GM21723 (cell line): ENCODE measurements at regions not wholly inside any gene's neighbourhood (a gene's known extent, or its start where the extent isn't known, plus 50 kb on each side); places are given as distances from the start of the nearest gene placed in this dataset.
"Not testable (repeated sequence)": the region's sequence is repeated elsewhere in the genome, so short reads cannot be mapped to it uniquely, and the experiment has no call there.

ENCODE experiments used
- ATAC-seq: cut with Tn5 transposase; IDR thresholded peaks from one replicate; pipeline ENCODE4 v1.9.1; 2021; ENCODE audit warnings: mild to moderate bottlenecking, moderate library complexity; ENCODE audit not compliant: unreplicated experiment

- ATAC-seq: no peak
Measured at GRCh38 chr7:46080595-46081159, 159.6 kb upstream of the IGFBP3 start.

DNA sequence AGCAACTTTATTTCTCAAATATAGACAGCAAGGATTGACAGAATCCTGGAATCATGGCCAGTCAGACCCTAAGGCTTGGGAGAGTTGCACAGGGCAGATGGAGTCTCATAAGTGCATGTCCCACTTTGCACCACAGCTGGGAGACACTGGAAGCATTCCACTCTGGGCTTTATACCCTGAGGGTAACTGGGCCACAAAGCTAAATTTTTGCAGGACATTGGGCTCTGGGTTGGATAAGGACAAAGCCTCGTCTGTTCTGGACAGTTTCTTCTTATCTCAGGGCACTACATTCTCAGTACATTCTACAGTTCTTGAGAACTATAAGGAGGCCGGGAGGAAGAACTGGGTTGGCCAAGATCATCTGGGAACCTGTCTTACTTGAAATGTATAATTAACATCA, 158.3 kb upstream of the IGFBP3 start:
- ATAC-seq: no peak

DNA sequence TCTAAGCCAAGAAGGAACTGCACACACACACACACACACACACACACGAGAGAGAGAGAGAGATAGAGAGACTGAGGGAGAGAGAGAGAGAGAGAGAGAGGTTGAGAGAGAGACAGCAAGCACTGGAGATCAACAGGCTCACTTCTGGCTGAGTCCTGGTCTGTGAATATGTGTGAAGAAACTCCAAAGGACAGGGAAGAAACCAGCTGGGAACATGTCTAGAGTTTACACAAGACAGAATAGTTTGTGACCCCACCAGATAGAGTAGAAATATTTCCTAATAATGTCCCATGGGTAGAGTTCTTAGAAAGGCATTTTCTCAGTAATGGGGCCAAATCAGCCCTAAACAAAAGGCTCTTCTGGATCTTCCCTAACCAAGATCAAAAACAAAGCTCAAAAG, 155.5 kb upstream of the IGFBP3 start:
- no peak for ATAC-seq

DNA sequence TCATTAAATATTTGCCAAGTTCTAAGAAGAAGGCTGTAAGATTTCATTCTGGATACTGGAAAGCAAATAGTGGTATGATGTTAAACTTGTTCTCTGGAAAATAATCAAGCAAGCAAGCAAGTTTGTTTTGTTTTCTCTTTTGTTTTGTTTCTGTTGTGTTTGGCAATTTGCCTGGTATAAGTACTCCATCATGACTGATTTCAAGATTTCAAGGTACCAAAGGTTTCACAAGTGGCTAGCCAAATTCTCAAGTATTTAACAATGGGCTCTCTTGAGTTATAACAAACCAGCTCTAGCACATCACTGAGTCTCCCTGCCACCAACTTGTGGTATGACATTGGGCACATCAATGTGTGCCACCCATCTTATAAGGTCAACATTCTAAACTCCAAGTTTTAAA, 151.7 kb upstream of the IGFBP3 start:
- ATAC-seq: no peak

GRCh38 chr7:46071601-46072000, 150.5 kb upstream of the IGFBP3 start:
- no peak for ATAC-seq

DNA sequence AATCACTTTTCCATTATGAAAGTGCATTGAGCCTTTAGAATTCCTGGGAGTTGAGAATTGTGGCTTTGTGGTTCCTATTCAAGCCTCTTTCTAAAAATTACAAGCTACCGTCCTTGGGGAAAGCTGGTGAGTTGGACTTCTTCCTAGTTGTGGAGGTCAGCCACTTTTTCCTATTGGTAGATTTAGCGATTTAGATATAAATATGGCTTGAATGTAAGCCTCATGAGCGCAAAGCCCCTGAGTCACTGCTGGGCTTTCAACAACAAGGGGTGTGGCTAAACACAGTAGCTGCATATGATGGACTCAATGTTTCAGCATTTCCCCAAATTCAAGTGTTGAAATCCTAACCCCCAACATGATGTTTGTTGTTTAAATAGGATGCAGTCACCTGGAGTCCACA, 150.0 kb upstream of the IGFBP3 start:
- ATAC-seq: no peak

GRCh38 chr7:46068159-46068558, 147.1 kb upstream of the IGFBP3 start:
- no peak for ATAC-seq

- ATAC-seq: no peak
Measured at GRCh38 chr7:46059308-46060020, 138.4 kb upstream of the IGFBP3 start.

- no peak for ATAC-seq
Measured at GRCh38 chr7:46058086-46058823, 137.2 kb upstream of the IGFBP3 start.

DNA sequence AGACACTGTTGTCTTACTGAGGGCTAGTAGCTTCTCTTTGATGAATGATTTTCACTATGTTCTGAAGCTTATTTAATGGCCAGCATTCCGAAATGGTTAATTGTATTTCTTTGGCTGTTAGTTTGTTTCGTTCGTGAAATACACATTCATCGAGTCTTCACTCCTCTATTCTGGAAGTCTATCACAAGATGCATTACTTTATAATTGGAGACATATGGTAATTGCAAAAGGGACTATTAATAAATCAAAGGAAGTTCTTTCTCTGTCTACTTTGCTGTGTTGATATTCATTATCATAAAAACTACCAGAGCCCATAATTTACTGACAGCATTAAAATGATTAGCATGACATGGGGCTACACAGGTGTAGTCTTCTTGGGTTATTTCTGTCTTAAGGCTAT, 133.8 kb upstream of the IGFBP3 start:
- ATAC-seq: no peak

GRCh38 chr7:46054272-46054671, 133.2 kb upstream of the IGFBP3 start:
- ATAC-seq: no peak

GRCh38 chr7:46047581-46047980, 126.5 kb upstream of the IGFBP3 start:
- no peak for ATAC-seq

DNA sequence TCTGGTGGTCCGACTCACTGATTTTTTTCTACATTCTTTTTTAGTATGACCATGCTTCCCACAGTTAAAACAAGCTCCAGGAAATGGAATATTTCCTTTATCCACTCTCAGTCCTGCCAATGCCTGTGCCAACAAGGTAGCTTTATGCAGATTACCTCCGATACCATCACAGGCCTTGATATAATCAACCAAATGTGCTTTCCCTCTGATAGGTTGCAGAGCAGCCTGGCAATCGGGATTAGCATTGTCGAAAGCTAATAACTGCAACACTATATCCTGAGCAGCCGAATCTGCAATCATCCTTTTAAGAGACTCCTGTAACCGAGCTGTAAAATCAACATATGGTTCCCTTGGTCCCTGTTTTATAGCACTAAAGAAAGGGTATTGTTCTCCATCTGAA, 122.3 kb upstream of the IGFBP3 start:
- ATAC-seq: not testable (repeated sequence)

GRCh38 chr7:46039813-46040212, 118.7 kb upstream of the IGFBP3 start:
- ATAC-seq: not testable (repeated sequence)

- no peak for ATAC-seq
Measured at GRCh38 chr7:46035166-46035565, 114.1 kb upstream of the IGFBP3 start.

GRCh38 chr7:46034056-46034768, 113.1 kb upstream of the IGFBP3 start:
- ATAC-seq: no peak

DNA sequence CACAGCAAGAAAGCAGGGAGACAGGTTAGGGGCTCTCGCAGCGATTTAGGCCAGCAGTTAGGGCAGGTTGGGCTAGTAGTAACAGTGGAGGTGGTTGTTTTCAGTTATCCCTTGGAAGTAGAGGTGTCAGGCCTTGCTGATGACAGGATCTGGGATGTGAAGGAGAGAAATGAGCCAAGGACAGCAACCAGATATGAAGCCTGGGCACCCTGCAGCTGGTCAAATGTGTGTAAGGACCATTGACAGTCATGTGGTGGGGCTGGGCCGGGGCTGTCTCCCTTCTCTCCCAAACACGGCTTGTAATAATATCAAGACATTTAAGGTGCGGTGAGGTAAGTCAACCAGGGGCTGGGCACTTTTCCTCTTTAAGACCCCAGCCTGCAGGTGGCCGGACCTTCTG, 112.5 kb upstream of the IGFBP3 start:
- no peak for ATAC-seq

DNA sequence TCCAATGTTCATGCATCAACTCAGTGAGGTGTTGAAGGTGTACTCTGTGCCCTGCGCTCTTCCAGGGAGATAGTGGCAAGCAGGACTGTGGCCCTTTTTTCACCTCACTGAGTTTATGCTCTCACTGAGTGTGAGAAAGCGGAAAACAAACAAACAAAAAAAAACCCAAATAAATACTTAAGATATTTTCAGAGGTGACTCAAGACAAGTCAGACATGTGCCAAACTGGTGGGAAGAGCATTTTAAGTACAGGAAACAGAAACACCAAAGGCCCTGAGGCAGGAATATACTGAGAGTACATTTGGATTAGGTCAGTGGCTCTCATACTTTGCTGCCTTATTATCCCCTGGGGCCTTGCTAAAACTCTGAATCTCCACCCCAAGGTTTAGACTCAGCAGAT, 111.9 kb upstream of the IGFBP3 start:
- no peak for ATAC-seq

DNA sequence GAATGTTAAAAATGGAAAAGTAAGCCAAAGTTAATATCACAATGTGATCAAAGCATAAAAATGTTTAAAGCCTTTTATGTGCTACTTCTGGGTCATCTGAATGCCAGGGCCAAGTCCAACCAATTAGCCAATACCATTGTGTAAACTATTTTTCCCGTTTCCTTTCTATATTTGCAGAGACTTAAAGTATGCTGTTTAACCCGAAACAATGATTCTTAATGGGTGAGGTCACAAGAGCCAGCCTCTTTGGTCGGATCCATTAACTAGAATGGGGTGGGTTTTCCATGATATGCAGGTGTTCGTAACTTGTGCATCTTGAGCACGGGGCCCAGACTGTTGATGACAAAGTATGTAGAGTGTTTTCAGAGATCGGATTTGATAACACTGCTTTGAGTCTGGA, 111.3 kb upstream of the IGFBP3 start:
- no peak for ATAC-seq

GRCh38 chr7:46029111-46029704, 108.1 kb upstream of the IGFBP3 start:
- no peak for ATAC-seq

- no peak for ATAC-seq
Measured at GRCh38 chr7:46028246-46028645, 107.2 kb upstream of the IGFBP3 start.
